HFFc6 (cell line): ENCODE measurements at regions not wholly inside any gene's neighbourhood (a gene's known extent, or its start where the extent isn't known, plus 50 kb on each side); places are given as distances from the start of the nearest gene placed in this dataset.

Experiments
- DNase-seq: peaks from one replicate; pipeline ENCODE4 v3.0.0-alpha.2; 2018
- H3K27ac Mint-ChIP-seq: 2 replicates; pipeline ENCODE4 v1.8.0; 2020; ENCODE audit warnings: mild to moderate bottlenecking, mixed read lengths
- H3K27me3 Mint-ChIP-seq: 2 replicates; pipeline ENCODE4 v1.8.0; 2021; ENCODE audit warnings: mild to moderate bottlenecking, moderate library complexity, mixed read lengths; ENCODE audit not compliant: insufficient read depth
- H3K36me3 Mint-ChIP-seq: 2 replicates; pipeline ENCODE4 v1.8.0; 2021; ENCODE audit warnings: low read depth, mixed read lengths
- H3K4me1 Mint-ChIP-seq: 2 replicates; pipeline ENCODE4 v1.8.0; 2020; ENCODE audit warnings: low read depth, mixed read lengths
- H3K4me3 Mint-ChIP-seq: 2 replicates; pipeline ENCODE4 v1.8.0; 2020; ENCODE audit warnings: mild to moderate bottlenecking, moderate library complexity, mixed read lengths
- H3K9me3 Mint-ChIP-seq: 2 replicates; pipeline ENCODE4 v1.8.0; 2020; ENCODE audit warnings: mild to moderate bottlenecking, mixed read lengths
- CTCF ChIP-seq: fragments of 200-600 bp; sonication (generic); IDR thresholded peaks from 2 replicates; pipeline ENCODE4 v1.5.0; 2021; ENCODE audit warnings: antibody characterized with exemption, mild to moderate bottlenecking

GRCh38 chr5:158639881-158640592 is 459.7 kb downstream of the EBF1 start:
- Mint-ChIP-seq H3K9me3 (peaks cover 13% of the 10 kb centered on the region), H3K36me3 (no peaks in the 10 kb centered on the region), H3K27ac (no peak overlapping the region), H3K27me3 (no peaks in the 10 kb centered on the region; the same call in 1 of the 2 replicates), H3K4me1 (no peaks in the 10 kb centered on the region), H3K4me3 (no peak overlapping the region)
- no peak for DNase-seq
- TF ChIP-seq CTCF: no peak

- no peaks in the 10 kb centered on the region for H3K36me3 Mint-ChIP-seq
- no peak for TF ChIP-seq CTCF
- DNase-seq: no peak
These were observed 461.3 kb downstream of the EBF1 start for GRCh38 chr5:158638396-158638795.

GRCh38 chr5:158637039-158637438 is 462.7 kb downstream of the EBF1 start:
- Mint-ChIP-seq H3K27me3 (no peaks in the 10 kb centered on the region; the same call in 1 of the 2 replicates), H3K36me3 (no peaks in the 10 kb centered on the region), H3K9me3 (peaks cover 13% of the 10 kb centered on the region), H3K4me3 (no peak overlapping the region), H3K4me1 (no peaks in the 10 kb centered on the region), H3K27ac (no peak overlapping the region)
- TF ChIP-seq CTCF: no peak
- DNase-seq: no peak

More at GRCh38 chr5:158638396-158638795, 461.3 kb downstream of the EBF1 start:
- H3K4me1 Mint-ChIP-seq: no peaks in the 10 kb centered on the region
- no peaks in the 10 kb centered on the region; the same call in 1 of the 2 replicates for H3K27me3 Mint-ChIP-seq
- peaks cover 8% of the 10 kb centered on the region for H3K9me3 Mint-ChIP-seq
- H3K27ac Mint-ChIP-seq: no peak overlapping the region
- H3K4me3 Mint-ChIP-seq: no peak overlapping the region

- no peak for TF ChIP-seq CTCF
- Mint-ChIP-seq H3K27me3 (no peaks in the 10 kb centered on the region; the same call in 1 of the 2 replicates), H3K4me3 (no peak overlapping the region), H3K36me3 (no peaks in the 10 kb centered on the region), H3K27ac (no peak overlapping the region), H3K4me1 (no peaks in the 10 kb centered on the region), H3K9me3 (peaks cover 13% of the 10 kb centered on the region)
- DNase-seq: no peak
These were observed 464.2 kb downstream of the EBF1 start for GRCh38 chr5:158635565-158635964.

GRCh38 chr5:158634714-158635113 is 465.0 kb downstream of the EBF1 start:
- H3K36me3 Mint-ChIP-seq: no peaks in the 10 kb centered on the region
- H3K9me3 Mint-ChIP-seq: peaks cover 13% of the 10 kb centered on the region
- H3K27ac Mint-ChIP-seq: no peak overlapping the region
- H3K27me3 Mint-ChIP-seq: no peaks in the 10 kb centered on the region; the same call in 1 of the 2 replicates
- no peak overlapping the region for H3K4me3 Mint-ChIP-seq
- TF ChIP-seq CTCF: no peak
- no peaks in the 10 kb centered on the region for H3K4me1 Mint-ChIP-seq
- no peak for DNase-seq
